HL-60 (cell line): ENCODE measurements at regions not wholly inside any gene's neighbourhood (a gene's known extent, or its start where the extent isn't known, plus 50 kb on each side); places are given as distances from the start of the nearest gene placed in this dataset.

ENCODE experiments used
- DNase-seq, 2 experiments: peaks; one replicate each; pipeline ENCODE4 v3.0.0-alpha.2; 2010 to 2020; ENCODE audit warnings: low read depth in 1 of 2, low spot score in 1 of 2
- H3K27ac ChIP-seq: fragments of 250-450 bp; sonication (Bioruptor Pico); replicated peaks from 2 replicates; pipeline ENCODE4 v1.5.1; 2020; ENCODE audit warnings: mild to moderate bottlenecking, moderate library complexity
- H3K27me3 ChIP-seq: fragments of 250-450 bp; sonication (Bioruptor Pico); 2 replicates; pipeline ENCODE4 v1.5.1; 2021; ENCODE audit warnings: mild to moderate bottlenecking, moderate library complexity; ENCODE audit not compliant: insufficient read depth, poor library complexity, severe bottlenecking
- H3K4me3 ChIP-seq: replicated peaks from 2 replicates; pipeline ENCODE4 v1.5.1; 2011; ENCODE audit warnings: mild to moderate bottlenecking, control low read depth, low read length; ENCODE audit not compliant: insufficient read depth
- CTCF ChIP-seq: IDR thresholded peaks from one replicate; pipeline ENCODE4 v1.5.1; 2011; ENCODE audit warnings: low read length, control low read depth, inconsistent platforms; ENCODE audit not compliant: insufficient read depth
- GABPA ChIP-seq: IDR thresholded peaks from 2 replicates; pipeline ENCODE4 v1.6.1; 2012; ENCODE audit warnings: low read depth
- POLR2AphosphoS5 ChIP-seq: IDR thresholded peaks from 2 replicates; pipeline ENCODE4 v1.6.1; 2012; ENCODE audit warnings: low read depth
- REST ChIP-seq: IDR thresholded peaks from 2 replicates; pipeline ENCODE4 v1.6.1; 2012; ENCODE audit warnings: low read depth; ENCODE audit not compliant: insufficient replicate concordance
- SPI1 ChIP-seq: IDR thresholded peaks from 2 replicates; pipeline ENCODE4 v1.6.1; 2012; ENCODE audit warnings: low read depth, mild to moderate bottlenecking, borderline replicate concordance

- H3K27me3 ChIP-seq = no peaks in the 10 kb centered on the region
- H3K27ac ChIP-seq = no peak overlapping the region
- DNase-seq = no peak
- H3K4me3 ChIP-seq = no peak overlapping the region
- TF ChIP-seq REST (no peak), GABPA (no peak), POLR2AphosphoS5 (no peak), CTCF (no peak), SPI1 (no peak)
These were observed 881.8 kb upstream of the CITED2 start for GRCh38 chr6:140256248-140256647.

- DNase-seq = no peak
These were observed 878.6 kb upstream of the CITED2 start for GRCh38 chr6:140253096-140253495.

GRCh38 chr6:140252099-140252498 is 877.7 kb upstream of the CITED2 start:
- DNase-seq = peak in 1 of 2 experiments; percentile 1
- Histone ChIP-seq H3K27me3 (no peaks in the 10 kb centered on the region), H3K27ac (no peak overlapping the region), H3K4me3 (no peak overlapping the region)
- no peak for TF ChIP-seq CTCF
- TF ChIP-seq POLR2AphosphoS5 = no peak
- no peak for TF ChIP-seq REST
- TF ChIP-seq SPI1 = no peak
- no peak for TF ChIP-seq GABPA

More at GRCh38 chr6:140253096-140253495, 878.6 kb upstream of the CITED2 start:
- no peak for TF ChIP-seq SPI1
- no peak for TF ChIP-seq REST
- TF ChIP-seq POLR2AphosphoS5 = no peak
- TF ChIP-seq CTCF = no peak
- TF ChIP-seq GABPA = no peak
- H3K27me3 ChIP-seq = no peaks in the 10 kb centered on the region
- no peak overlapping the region for H3K4me3 ChIP-seq
- H3K27ac ChIP-seq = no peak overlapping the region
